Erythroblast (primary cell): ENCODE measurements at regions not wholly inside any gene's neighbourhood (a gene's known extent, or its start where the extent isn't known, plus 50 kb on each side); places are given as distances from the start of the nearest gene placed in this dataset.

Source experiments
- GATA1 ChIP-seq: IDR thresholded peaks from 2 replicates; pipeline ENCODE4 v1.6.1; 2011; ENCODE audit warnings: low read depth, mild to moderate bottlenecking, control low read depth, low read length, moderate library complexity
- POLR2A ChIP-seq: IDR thresholded peaks from 2 replicates; pipeline ENCODE4 v1.6.1; 2011; ENCODE audit warnings: mild to moderate bottlenecking, low read length

DNA sequence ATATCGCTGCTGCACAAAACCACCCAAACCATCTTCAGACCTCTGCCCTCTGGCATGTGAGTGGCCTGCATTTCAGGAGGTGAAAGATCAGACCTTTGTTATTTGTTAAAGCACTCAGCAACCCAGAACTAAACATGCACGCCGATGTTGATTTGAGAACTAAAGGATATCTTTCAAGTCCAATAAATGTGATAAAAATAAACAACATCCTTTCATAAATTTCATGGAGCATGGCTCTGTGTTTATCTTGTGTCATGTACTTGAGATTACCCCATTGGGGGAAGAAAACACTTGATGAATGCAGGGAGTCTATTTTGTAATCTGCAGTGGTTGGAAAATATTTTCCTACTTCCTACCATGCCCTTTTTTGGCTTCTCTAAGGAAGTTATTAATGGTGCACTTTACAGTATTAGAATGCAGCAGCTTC, 70.8 kb upstream of the GATA6 start:
- TF ChIP-seq POLR2A, result no peak
- no peak for TF ChIP-seq GATA1
